Stimulated activated naive CD4-positive, alpha-beta T cell treated with Interleukin-2 at 50 U/mL for 16 hours (primary cell): ENCODE measurements at regions not wholly inside any gene's neighbourhood (a gene's known extent, or its start where the extent isn't known, plus 50 kb on each side); places are given as distances from the start of the nearest gene placed in this dataset.
"Not testable (repeated sequence)": the region's sequence is repeated elsewhere in the genome, so short reads cannot be mapped to it uniquely, and the experiment has no call there.

Experiments
- DNase-seq: peaks from one replicate; lab custom pipeline; 2025; lab: John Stamatoyannopoulos, UW

DNA sequence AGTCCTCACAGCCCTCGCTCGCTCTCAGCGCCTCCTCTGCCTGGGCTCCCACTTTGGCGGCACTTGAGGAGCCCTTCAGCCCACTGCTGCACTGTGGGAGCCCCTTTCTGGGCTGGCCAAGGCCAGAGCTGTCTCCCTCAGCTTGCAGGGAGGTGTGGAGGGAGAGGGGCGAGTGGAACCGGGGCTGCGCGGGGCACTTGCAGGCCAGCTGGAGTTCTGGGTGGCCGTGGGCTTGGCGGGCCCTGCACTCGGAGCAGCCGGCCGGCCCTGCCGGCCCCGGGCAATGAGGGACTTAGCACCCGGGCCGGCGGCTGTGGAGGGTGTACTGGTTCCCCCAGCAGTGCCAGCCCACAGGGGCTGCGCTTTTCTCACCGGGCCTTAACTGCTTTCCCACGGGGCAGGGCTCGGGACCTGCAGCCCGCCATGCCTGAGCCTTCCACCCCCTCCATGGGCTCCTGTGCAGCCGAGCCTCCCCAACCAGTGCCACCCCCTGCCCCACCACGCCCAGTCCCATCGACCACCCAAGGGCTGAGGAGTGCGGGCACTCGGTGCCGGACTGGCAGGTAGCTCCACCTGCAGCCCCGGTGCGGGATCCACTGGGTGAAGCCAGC lies 584.1 kb upstream of the KLF12 start:
- DNase-seq: not testable (repeated sequence)

- DNase-seq: no peak
Observed at GRCh38 chr13:74715718-74716117, 581.5 kb upstream of the KLF12 start.

- no peak for DNase-seq
Observed at GRCh38 chr13:74710006-74710405, 575.8 kb upstream of the KLF12 start.

GRCh38 chr13:74709226-74709625 lies 575.0 kb upstream of the KLF12 start:
- DNase-seq: no peak

GRCh38 chr13:74708629-74709028 lies 574.4 kb upstream of the KLF12 start:
- no peak for DNase-seq

DNA sequence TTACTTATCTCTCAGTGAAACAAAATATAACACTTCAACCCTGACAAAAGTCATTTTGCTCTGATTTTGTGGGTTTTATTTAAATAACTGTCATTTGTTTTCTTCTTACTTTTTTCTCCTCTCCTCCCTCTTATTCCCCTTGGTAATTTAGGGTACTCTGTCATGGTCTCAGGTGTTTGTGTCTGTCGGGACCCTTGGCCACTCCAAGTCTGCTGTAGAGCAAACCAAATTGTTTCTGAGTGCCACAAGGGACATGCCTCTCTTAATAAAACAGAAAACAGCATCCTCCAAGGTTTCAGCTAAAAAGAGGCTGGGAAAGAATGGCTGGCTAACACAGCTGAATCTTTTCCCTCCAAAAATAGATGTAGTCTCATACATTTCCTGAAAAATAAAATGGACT lies 573.1 kb upstream of the KLF12 start:
- no peak for DNase-seq

GRCh38 chr13:74706801-74707200 lies 572.6 kb upstream of the KLF12 start:
- no peak for DNase-seq

DNA sequence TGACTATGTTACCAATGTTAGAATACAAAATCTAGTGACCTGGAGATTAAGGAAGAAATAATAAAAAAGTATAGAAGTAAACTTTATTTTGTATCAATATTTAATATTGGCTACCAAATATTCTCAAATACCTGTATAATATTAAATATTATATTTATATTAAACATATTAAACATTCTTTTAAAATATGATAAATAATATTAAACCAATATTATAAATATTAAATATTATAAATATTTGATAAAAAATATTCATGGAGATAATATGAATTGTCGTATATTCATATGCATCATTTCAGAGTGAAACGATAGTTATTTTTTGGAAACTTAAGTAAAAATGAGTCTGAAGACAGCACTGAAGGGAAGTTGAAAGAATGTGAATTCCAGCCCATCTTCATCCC lies 571.2 kb upstream of the KLF12 start:
- no peak for DNase-seq

- no peak for DNase-seq
Observed at GRCh38 chr13:74703855-74704387, 569.7 kb upstream of the KLF12 start.

- no peak for DNase-seq
Observed at GRCh38 chr13:74696148-74696922, 562.1 kb upstream of the KLF12 start.

- no peak for DNase-seq
Observed at GRCh38 chr13:74695021-74695800, 561.0 kb upstream of the KLF12 start.

DNA sequence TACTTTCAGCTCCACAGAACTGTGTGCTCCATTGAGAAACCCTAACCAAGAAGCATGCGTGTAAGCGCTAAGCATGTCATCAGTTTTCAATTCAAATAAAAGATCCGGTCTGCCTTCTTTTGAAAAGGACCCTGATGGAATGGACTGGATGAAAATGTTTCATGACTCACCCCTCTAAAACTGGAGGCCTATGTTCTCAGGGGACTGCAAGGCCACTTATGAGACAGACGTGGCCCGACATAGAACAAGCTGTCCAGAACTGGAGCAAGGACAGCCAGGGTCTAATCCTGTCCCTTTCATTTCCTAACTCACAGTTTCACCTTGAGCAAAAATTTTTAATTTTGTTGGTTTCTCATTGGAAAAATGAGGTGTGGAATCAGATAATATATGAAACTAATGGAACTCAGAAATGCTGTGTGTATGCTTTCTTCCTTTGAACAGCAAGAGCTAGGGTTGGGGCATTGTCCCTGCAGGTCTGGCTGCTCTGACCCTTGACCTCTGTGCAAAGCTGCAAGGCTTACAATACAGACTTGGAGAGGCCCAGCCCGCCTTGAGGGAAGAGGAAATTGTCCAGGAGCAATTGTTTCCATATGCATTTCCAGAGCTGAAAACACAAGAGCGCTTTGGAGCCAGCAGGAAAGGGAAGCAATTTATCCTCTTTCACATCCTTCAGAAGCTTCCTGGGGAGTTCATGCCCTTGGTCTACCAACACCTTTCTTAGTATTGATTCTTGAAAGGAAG lies 553.4 kb upstream of the KLF12 start:
- DNase-seq: no peak

DNA sequence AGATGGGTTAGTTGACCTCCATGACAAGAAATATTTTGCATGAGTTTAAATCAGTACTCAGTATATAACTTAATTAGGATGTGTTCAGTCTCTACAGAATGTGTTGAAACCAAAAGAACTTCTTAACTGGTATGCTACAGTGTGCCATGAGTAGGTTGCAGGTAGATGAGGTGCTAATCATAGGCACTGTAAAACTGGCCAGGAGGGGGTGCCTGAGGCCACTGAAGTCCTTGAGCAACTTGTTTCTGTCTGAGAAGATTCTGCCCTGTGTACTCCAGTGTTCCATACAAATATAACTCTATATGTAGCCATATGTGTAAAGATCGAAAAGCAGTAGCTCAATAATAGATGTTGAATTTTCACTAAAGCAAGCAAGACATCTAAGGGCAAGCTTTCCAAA lies 549.2 kb upstream of the KLF12 start:
- no peak for DNase-seq

DNA sequence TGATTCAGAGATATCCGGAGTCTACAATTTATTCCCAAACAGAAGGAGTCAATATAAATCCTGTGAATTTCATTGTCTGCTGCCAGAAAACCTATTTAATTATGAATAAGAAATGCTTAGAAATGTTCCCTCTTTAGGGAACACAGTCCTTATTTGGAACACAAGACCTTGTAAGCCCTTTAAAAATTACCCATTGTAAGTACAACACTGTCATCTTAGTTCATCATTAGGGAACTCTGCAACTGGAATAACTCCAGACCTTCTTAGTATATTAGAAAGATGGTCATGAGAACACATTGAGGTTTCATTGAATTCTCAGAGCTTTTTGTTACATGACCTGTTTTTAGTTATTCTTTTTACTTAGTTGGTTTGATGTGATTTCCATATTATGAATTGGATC lies 548.5 kb upstream of the KLF12 start:
- no peak for DNase-seq

GRCh38 chr13:74681891-74682290 lies 547.7 kb upstream of the KLF12 start:
- DNase-seq: no peak

- DNase-seq: no peak
Observed at GRCh38 chr13:74678308-74678965, 544.2 kb upstream of the KLF12 start.

- no peak for DNase-seq
Observed at GRCh38 chr13:74675972-74676371, 541.8 kb upstream of the KLF12 start.

DNA sequence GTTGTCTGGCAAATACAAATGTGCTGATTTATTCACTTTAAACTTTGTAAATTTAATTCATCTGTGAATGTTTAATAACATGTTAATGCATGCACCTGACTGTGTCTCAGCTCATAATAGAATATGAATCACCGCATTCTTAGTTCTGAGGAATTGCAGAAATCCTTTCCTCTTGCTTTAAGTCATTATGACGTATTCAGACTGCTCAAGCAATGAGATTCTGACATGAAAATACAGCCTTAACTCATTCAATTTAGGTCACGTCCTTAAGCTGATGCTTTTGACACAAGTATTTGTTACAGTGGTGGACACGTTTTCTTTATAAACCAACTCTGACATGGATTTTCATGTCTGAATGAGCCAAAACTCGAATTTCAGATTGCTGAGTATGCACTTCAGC lies 541.0 kb upstream of the KLF12 start:
- DNase-seq: no peak

- no peak for DNase-seq
Observed at GRCh38 chr13:74674720-74675119, 540.5 kb upstream of the KLF12 start.

- DNase-seq: no peak
Observed at GRCh38 chr13:74669149-74669548, 534.9 kb upstream of the KLF12 start.

GRCh38 chr13:74667656-74668203 lies 533.5 kb upstream of the KLF12 start:
- no peak for DNase-seq
